HG03378 (cell line): ENCODE measurements at regions not wholly inside any gene's neighbourhood (a gene's known extent, or its start where the extent isn't known, plus 50 kb on each side); places are given as distances from the start of the nearest gene placed in this dataset.

Experiments
- ATAC-seq: cut with Tn5 transposase; IDR thresholded peaks from one replicate; pipeline ENCODE4 v1.9.1; 2021; ENCODE audit warnings: mild to moderate bottlenecking, moderate library complexity; ENCODE audit not compliant: unreplicated experiment

DNA sequence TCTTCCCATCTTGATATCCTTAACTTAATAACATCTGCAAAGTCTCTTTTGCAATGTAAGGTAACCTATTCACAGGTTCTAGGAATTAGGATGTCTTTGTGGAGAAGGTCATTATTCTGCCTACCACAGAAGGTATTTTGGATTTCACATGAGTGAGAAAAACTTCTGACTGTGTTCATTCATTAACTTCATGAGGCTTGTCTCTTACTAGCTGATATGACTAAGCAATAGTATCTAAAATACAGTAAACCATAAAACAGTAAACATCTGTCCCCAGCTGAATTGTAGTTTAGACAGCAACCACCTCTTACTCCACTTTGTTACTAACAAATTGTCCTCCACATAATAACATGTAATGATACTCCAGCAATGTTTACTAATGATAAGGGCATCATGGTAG, 198.1 kb downstream of the SEC23A start:
- peak; percentile 51 for ATAC-seq

DNA sequence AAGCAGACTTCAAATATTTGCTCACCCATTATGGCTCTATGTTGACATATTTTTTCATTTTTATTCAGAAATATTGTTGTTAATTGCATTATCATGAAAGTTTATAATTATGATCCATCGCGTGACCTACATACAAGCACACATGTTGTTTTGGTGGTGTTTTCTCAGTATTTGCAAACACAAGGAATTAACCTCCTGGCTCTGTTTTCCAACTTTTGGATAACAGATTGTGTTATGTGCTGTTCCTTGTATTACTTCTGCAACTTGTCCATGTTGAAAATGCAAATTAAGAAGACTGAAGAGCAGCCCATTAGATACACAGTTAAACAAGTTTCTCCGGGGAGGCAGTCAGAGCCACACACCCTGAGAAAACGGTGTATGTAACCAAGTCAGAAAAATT, 201.2 kb downstream of the SEC23A start:
- no peak for ATAC-seq

DNA sequence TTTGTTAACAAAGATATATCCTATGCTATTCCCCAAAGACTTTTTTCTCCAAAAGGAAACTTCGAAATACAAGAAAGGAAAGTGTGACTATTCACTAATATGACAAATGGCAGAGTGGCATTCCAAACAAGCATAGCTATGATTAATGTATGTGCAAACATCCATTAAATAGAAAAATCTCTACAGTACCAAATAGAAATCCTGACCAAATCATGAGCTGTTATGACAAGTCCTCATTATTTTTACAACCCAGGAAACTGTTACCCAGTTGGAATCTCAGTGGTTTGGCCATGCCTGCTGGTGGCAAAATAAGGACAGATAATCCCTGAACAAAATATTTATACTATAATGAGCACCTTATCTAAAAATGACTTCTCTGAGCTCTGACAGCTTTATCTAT, 202.1 kb downstream of the SEC23A start:
- ATAC-seq, result no peak

DNA sequence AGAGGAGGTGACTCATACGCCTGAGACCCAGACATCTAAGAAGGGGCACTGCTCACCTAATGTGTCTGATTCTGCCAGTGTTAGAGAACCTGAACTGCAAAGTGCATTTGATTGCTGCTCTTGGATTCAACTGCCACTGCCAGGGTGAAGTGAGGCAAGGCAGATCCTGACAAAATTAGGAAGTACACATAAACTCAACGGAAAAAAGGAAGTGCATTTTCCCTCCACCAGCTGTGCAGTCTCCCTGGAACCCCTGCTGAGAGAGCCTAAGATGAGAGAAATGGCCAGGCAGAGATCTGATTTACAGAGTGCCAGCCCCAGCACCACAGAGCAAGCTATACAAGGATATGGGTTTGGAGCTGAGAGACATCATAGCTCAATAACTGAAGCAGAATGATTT, 215.3 kb downstream of the SEC23A start:
- ATAC-seq, result no peak

DNA sequence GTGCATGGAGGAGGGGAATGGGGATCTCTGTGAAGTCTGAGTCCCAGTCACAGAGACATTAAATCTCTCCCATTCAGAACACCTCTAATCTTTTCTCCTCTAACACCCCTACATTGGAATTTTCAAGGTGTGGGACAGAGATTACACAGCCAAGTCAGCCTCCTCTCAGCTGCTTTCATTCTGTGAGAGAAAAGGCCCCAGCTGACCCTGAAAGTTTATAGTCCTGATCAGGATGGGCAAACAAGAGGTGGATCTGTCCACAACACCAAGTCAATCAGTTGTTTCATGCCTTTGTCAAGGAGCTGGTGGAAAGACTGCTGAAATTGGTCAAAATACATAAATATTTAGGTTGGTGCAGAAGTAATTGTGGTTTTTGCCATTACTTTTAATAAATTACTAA, 218.9 kb downstream of the SEC23A start:
- ATAC-seq, result no peak

DNA sequence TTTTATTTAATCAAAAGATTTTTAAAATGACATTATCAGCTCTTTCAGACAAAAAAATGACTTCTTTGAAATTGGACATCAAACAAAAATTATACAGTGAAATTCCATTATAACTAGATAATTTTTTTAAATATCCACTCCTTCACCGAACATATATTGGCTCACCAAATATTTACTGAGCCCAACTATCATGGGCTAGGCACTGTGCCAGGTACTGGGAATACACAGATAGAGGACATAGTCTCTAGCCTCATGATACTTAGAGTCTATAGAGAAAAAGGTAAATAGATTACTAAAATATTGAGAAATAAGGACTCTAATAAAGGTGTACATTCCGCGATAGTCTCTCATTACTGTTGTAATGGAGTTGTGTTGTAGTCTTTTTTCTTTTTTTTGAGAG, 219.9 kb downstream of the SEC23A start:
- no peak for ATAC-seq

GRCh38 chr14:38882533-38882932, 220.5 kb downstream of the SEC23A start:
- ATAC-seq, result no peak

GRCh38 chr14:38880643-38881524, 222.2 kb downstream of the SEC23A start:
- no peak for ATAC-seq

DNA sequence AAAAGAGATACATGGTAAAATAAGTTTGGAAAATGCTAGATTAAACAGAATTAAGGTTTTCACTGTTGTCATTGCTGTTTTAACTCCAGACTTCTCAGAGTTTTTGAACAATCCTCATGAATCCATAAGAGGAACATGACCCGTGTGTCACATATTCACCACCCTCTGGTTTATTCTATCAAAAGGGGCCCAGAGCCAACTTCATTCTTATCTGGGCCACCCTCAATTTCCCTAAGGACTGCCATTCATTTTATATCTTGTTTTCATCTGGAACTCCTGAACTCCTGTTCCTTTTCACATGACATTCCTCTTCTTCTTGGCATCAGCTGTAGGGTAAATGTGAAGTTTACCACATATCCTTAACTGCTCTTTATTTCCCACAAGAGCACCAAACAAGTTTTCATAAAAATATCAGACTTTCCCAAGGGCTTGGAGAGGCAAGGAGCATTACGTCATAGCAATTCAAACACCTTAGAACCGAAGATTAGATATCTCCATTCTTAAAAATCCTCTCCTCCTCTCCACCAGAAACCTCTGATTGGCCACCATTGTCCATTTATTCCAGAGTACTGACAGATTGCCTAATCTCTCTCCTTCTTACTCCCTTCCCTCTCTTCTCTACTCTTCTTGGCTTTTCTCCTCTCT, 225.2 kb downstream of the SEC23A start:
- ATAC-seq, result no peak

DNA sequence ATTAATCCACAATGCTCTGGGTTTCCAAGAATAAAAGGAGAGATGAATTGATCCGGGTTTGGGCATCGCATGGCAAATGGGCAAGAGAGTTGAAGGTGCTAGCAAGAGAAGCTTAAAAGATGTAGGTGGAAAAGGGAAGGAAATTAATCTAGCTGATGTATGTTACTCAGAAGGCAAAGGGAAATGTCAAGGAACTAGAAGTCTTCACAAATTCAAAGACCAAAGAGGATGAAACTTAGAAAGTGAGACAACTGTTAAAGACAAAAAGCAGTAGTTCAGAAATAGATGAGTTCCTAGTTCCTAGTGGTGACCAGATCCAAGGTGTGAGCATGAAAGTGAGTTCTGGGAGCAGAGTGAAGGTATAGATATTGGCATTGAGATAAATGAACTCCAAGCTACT, 228.3 kb downstream of the SEC23A start:
- no peak for ATAC-seq

GRCh38 chr14:38873941-38874612, 229.0 kb downstream of the SEC23A start:
- ATAC-seq, result no peak

DNA sequence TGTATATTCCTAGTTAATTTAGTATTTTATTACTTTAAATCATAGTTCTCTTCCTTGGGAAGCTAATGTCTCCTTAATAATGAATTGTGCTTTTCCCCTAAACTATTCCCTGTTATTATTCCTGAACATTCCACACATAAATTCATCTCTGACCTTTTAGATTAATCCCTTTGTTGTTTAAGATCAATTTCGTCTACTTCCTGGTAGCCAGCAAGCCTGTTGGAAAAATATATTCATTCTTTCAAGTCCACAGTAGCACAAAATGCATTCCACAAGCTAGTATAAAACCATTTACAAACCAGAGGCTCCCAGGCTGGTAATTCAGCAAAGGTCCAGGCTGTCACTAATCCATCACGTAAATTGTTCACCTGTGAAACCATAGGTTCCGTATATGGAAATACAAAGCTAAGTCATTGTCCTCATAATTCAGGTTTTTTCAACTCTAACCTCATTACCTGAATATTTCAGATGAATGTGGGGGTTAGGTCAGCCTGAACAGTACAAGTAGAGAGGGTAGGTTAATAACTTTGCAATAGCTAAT, 232.7 kb downstream of the SEC23A start:
- no peak for ATAC-seq

DNA sequence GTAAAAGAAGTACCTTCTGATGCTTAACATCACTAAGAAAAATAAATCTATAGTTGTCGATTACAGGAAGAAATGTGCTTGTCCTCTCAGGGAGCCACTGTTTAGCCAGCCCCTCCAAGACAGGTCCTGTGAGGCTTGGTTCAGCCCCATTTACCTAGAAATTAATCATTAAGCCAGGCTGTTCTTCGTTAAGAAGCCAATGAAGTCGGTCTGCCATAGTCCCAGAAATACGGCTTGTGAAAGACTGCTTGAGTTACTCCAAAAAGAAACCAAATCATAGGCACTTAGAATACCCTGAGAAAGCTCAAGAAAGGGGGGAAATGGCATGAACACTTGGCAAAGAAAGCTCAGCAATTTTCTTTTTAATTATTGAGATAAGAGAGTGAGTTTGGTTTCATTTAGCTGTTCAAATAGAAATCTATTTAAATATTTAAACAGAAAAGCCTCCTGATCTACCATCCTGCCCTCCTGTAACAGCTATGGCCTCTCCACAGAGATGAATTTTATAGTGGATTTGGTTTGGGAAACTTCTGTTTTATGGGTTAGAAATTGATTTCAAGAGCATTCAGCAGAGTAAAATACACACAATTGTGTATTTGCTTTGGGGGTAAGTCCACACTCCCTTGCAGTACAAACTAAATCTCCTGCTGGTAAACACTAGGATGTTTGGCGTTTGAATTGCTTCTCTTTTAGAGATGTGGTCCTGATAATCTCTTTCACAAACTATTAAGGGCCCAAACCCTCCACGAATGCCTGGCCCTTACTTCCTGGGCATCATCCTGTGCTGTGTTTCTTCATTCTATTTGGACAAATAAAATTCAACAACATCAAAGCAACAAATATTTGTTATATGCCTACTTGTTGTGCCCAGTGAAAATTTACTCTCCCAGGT, 234.4 kb downstream of the SEC23A start:
- ATAC-seq, result no peak

DNA sequence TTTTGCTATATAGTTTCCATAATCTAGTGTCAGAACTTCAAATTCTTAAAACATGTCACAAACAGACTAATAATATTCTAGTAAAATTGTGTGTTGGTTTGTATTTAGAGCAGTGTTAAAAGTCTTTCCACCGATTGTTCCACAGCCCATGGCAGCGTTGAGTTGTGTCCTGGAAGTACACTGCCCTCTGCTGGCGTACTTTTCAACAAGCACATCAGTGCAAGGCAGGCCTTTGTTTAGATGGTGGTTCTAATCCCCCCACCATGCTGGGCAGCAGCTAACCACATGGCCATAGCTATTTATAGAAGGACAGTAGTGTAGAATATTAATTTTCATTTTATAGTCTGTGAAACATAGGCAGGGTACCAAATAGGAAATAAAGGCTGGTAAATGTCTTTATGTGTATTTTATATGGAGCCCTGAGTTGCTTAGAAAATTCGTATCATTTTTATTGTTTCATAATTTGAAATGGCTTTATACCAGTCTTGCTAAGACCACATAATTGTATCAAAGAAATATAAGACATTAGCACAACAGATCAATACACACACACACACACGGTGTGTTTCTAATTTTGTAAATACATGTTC, 235.4 kb downstream of the SEC23A start:
- ATAC-seq, result peak; percentile 95

GRCh38 chr14:38866461-38866860, 236.6 kb downstream of the SEC23A start:
- no peak for ATAC-seq

GRCh38 chr14:38862366-38862765, 240.7 kb downstream of the SEC23A start:
- no peak for ATAC-seq

DNA sequence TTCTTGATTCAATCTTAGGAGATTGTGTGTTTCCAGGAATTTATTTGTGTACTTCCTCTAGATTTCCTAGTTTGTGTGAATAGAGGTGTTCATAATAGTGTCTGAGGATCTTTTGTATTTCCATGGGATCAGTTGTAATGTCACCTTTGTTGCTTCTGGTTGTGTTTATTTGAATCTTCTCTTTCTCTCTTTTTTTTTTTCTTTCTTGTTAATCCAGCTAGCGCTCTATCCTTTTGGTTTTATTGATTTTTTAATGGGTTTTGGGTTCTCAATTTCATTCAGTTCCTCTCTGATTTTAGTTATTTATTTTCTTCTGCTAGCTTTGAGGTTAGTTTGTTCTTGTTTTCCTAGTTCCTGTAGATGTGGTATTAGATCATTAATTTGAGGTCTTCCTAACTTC, 242.5 kb downstream of the SEC23A start:
- no peak for ATAC-seq

DNA sequence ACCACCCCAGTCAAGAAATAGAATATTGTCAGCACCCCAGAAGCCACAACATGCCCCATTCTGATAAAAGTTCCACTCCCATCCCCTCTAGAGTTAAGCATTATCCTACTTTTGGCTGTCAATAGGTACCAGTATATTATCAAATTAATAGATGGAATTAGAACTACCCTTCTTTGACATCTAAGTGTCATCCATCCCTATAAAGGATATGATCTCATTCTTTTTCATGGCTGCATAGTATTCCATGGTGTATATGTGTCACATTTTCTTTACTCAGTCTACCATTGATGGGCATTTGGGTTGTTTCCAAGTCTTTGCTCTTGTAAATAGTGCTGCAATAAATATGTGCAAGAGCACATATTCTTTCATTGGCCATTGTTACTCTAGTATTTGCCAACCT, 246.2 kb downstream of the SEC23A start:
- ATAC-seq, result no peak

GRCh38 chr14:38855513-38855912, 247.5 kb downstream of the SEC23A start:
- ATAC-seq, result no peak

DNA sequence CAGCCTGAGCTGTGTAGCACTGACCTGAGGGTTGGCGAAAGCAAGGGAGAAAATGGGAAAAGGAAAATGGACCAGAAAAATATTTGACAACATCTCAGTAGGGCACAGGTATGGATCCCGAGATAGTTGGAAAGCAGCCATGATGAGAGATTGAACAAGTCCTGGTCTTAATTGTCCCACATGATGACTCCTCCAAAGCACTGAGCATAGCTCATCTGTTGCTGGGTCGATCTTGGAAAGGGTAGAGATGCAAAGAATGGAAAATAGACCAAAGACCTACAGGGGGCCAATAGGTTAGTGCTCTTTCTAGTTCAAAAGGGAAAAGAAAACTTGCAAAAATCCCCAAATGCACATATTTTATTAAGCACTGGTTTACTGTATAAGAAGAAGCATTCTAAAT, 251.9 kb downstream of the SEC23A start:
- no peak for ATAC-seq
